NCI-H524 (cell line): ENCODE measurements at regions not wholly inside any gene's neighbourhood (a gene's known extent, or its start where the extent isn't known, plus 50 kb on each side); places are given as distances from the start of the nearest gene placed in this dataset.
"Not testable (repeated sequence)": the region's sequence is repeated elsewhere in the genome, so short reads cannot be mapped to it uniquely, and the experiment has no call there.

Experiments used
- DNase-seq, 2 experiments: peaks; one replicate each; lab custom pipeline; 2025; lab: John Stamatoyannopoulos, UW

- DNase-seq, result no peak
These were observed 783.9 kb downstream of the TSN start for GRCh38 chr2:122539311-122539710.

- DNase-seq, result no peak
These were observed 784.5 kb downstream of the TSN start for GRCh38 chr2:122539920-122540319.

GRCh38 chr2:122542236-122542635, 786.8 kb downstream of the TSN start:
- DNase-seq, result no peak

GRCh38 chr2:122542646-122543045, 787.2 kb downstream of the TSN start:
- DNase-seq, result no peak

GRCh38 chr2:122543815-122544214, 788.4 kb downstream of the TSN start:
- DNase-seq, result no peak

- DNase-seq, result no peak
These were observed 790.4 kb downstream of the TSN start for GRCh38 chr2:122545821-122546220.

GRCh38 chr2:122562775-122563174, 807.3 kb downstream of the TSN start:
- DNase-seq, result no peak

- DNase-seq, result no peak
These were observed 808.3 kb downstream of the TSN start for GRCh38 chr2:122563781-122564180.

- no peak for DNase-seq
These were observed 809.4 kb downstream of the TSN start for GRCh38 chr2:122564843-122565242.

- no peak for DNase-seq
These were observed 809.9 kb downstream of the TSN start for GRCh38 chr2:122565364-122565763.

- DNase-seq, result no peak
These were observed 815.2 kb downstream of the TSN start for GRCh38 chr2:122570641-122571040.

- not testable (repeated sequence) for DNase-seq
These were observed 816.0 kb downstream of the TSN start for GRCh38 chr2:122571471-122571870.

- DNase-seq, result no peak
These were observed 819.6 kb downstream of the TSN start for GRCh38 chr2:122575076-122575475.

- DNase-seq, result no peak
These were observed 827.9 kb downstream of the TSN start for GRCh38 chr2:122583159-122583917.

- no peak for DNase-seq
These were observed 835.1 kb downstream of the TSN start for GRCh38 chr2:122590524-122590923.

GRCh38 chr2:122595065-122595464, 839.6 kb downstream of the TSN start:
- DNase-seq, result no peak

GRCh38 chr2:122596598-122596997, 841.1 kb downstream of the TSN start:
- DNase-seq, result no peak

GRCh38 chr2:122598784-122599183, 843.3 kb downstream of the TSN start:
- no peak for DNase-seq

GRCh38 chr2:122610948-122611609, 855.6 kb downstream of the TSN start:
- DNase-seq, result no peak

GRCh38 chr2:122622934-122623333, 867.5 kb downstream of the TSN start:
- no peak for DNase-seq

- DNase-seq, result no peak
These were observed 871.9 kb downstream of the TSN start for GRCh38 chr2:122627388-122627787.

- DNase-seq, result no peak
These were observed 878.8 kb downstream of the TSN start for GRCh38 chr2:122634256-122634655.

- DNase-seq, result no peak
These were observed 879.5 kb downstream of the TSN start for GRCh38 chr2:122634920-122635319.

- no peak for DNase-seq
These were observed 880.2 kb downstream of the TSN start for GRCh38 chr2:122635686-122636085.
